ENCODE measurements at regions not wholly inside any gene's neighbourhood (a gene's known extent, or its start where the extent isn't known, plus 50 kb on each side); places are given as distances from the start of the nearest gene placed in this dataset.

DNA sequence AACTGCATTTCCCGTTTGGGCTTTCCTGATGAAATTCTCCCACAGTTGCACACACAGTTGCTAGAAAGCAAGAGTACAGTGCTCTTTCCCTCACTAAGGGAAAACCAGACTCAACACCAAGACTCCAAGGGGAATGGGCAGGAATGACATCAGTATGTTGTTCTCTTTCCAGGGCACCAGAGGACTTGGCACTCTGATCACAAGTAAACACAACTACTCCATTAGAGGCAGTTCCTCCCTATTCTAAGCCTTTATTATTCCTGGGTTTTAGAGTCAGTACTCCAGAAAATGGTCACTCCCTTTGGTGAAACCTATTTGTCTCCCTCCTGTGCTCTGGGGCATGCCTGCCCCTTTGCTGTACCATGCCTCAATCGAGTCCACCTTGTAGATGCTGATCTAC is 52.3 kb upstream of the VGLL4 start:
- H3K4me3 Mint-ChIP-seq (ENCODE audit: unreplicated experiment) = no peak overlapping the region

More for the DNA sequence above, 52.3 kb upstream of the VGLL4 start:
- Mint-ChIP-seq H3K4me1 (ENCODE audit: unreplicated experiment) (peaks cover 2% of the 10 kb centered on the region), H3K27ac (ENCODE audit: unreplicated experiment) (no peak overlapping the region), H3K9me3 (ENCODE audit: unreplicated experiment) (no peaks in the 10 kb centered on the region), H3K36me3 (ENCODE audit: low read depth, unreplicated experiment) (no peaks in the 10 kb centered on the region), H3K27me3 (ENCODE audit: unreplicated experiment) (no peaks in the 10 kb centered on the region)
- no peak for DNase-seq (ENCODE audit: low spot score)
- TF ChIP-seq, protein P1, sequence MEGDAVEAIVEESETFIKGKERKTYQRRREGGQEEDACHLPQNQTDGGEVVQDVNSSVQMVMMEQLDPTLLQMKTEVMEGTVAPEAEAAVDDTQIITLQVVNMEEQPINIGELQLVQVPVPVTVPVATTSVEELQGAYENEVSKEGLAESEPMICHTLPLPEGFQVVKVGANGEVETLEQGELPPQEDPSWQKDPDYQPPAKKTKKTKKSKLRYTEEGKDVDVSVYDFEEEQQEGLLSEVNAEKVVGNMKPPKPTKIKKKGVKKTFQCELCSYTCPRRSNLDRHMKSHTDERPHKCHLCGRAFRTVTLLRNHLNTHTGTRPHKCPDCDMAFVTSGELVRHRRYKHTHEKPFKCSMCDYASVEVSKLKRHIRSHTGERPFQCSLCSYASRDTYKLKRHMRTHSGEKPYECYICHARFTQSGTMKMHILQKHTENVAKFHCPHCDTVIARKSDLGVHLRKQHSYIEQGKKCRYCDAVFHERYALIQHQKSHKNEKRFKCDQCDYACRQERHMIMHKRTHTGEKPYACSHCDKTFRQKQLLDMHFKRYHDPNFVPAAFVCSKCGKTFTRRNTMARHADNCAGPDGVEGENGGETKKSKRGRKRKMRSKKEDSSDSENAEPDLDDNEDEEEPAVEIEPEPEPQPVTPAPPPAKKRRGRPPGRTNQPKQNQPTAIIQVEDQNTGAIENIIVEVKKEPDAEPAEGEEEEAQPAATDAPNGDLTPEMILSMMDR (IDR thresholded peaks at IDR 0.05; ENCODE audit: unreplicated experiment) = no peak

Measured in endothelial cell (in vitro differentiated cells).